ENCODE measurements at regions not wholly inside any gene's neighbourhood (a gene's known extent, or its start where the extent isn't known, plus 50 kb on each side); places are given as distances from the start of the nearest gene placed in this dataset.

DNA sequence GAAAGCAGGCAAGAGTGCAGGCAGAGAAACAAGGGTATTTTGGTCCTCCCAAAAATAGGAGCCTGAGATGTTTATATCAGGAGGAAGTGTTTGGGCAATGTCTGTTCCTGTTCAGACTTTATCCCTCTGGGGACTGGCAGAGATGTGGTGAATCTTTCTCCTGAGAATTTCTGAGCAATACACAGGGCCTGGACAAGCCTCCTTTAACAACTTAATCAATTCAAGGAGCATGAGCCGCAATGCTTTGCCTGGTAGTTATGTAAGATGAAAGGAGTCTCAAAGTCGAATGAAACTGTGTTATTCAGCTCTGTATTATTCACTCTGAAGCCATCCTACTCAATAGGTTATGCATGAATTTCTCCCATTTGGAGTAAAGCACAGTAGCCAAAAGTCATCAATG, 365.6 kb downstream of the MAN2A1 start:
- TF ChIP-seq, protein P1, sequence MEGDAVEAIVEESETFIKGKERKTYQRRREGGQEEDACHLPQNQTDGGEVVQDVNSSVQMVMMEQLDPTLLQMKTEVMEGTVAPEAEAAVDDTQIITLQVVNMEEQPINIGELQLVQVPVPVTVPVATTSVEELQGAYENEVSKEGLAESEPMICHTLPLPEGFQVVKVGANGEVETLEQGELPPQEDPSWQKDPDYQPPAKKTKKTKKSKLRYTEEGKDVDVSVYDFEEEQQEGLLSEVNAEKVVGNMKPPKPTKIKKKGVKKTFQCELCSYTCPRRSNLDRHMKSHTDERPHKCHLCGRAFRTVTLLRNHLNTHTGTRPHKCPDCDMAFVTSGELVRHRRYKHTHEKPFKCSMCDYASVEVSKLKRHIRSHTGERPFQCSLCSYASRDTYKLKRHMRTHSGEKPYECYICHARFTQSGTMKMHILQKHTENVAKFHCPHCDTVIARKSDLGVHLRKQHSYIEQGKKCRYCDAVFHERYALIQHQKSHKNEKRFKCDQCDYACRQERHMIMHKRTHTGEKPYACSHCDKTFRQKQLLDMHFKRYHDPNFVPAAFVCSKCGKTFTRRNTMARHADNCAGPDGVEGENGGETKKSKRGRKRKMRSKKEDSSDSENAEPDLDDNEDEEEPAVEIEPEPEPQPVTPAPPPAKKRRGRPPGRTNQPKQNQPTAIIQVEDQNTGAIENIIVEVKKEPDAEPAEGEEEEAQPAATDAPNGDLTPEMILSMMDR (conservative IDR thresholded peaks at IDR 0.05; ENCODE audit: low read depth, low read length) = no peak
- DNase-seq (ENCODE audit: low read depth) = no peak
- H3K4me3 ChIP-seq (ENCODE audit: low read depth, low read length) = no peak overlapping the region

DNA sequence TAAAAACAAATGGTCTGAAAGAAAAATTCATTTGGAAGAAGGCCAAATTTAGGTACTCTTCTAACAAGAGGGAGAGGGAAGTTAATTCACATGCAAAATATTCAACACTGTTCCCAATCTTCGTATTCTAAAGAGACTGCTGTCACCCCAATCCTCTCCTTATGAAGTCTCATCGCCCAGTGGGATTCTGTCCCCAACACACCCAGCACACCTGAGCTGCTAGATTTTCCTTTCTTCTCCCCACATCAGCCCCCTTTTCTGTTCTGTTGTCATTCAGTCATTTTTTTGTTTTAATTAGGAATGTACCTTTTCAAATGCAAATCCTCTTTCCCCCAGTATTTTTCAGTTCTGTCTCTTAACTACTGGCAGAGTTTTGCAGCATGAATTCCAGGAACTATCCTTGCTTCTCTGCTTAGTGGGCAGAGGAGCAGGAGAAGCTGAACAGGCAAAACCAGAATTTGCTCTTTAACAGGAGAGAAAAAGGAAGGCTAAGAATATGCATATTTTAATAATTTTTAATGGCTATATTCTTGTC, 366.9 kb downstream of the MAN2A1 start:
- no peak for DNase-seq (ENCODE audit: low read depth)
- H3K4me3 ChIP-seq (ENCODE audit: low read depth, low read length) = no peak overlapping the region
- TF ChIP-seq, protein P1 (conservative IDR thresholded peaks at IDR 0.05; ENCODE audit: low read depth, low read length) = no peak

DNA sequence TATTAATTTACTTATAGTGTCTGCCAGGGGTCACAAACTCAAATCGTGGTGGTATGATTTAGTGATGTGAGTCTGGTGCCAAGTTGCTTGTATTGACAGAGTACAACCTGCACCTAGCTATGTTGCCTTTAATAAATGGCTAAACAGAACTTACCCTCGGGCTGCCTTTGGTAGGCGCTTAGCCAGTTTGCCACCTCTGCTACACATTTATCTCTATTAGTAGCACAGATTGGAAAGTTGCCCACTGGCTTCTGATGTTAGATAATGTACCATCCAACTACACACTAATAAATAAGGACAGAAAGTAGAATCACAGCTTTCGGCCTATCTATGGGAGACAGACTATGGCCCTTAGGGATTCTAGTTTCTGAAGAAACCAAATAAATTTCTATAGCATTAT, 368.4 kb downstream of the MAN2A1 start:
- no peak overlapping the region for H3K4me3 ChIP-seq (ENCODE audit: low read depth, low read length)
- TF ChIP-seq, protein P1 (conservative IDR thresholded peaks at IDR 0.05; ENCODE audit: low read depth, low read length) = no peak

DNA sequence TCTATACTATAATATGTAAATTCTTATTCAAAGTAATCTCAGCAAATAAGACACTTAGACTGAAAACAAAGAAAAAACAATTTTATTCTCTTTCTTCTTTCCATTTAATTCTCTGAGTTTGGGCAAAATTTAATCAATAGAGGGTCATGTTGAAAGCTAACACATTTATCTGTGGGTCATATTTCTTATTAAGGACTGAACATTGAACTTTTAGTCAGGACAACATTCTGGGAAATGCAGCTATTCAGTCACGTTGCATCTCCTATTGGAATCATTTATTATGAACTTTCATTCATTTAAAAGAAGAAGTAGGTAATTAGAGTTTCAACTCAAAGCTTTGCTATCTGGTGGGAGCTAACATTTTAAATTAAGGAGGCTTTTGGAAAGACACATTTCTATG, 372.5 kb downstream of the MAN2A1 start:
- DNase-seq (ENCODE audit: low read depth) = no peak
- H3K4me3 ChIP-seq (ENCODE audit: low read depth, low read length) = no peak overlapping the region
- TF ChIP-seq, protein P1 (conservative IDR thresholded peaks at IDR 0.05; ENCODE audit: low read depth, low read length) = no peak

More for the DNA sequence above, 368.4 kb downstream of the MAN2A1 start:
- no peak for DNase-seq (ENCODE audit: low read depth)

DNA sequence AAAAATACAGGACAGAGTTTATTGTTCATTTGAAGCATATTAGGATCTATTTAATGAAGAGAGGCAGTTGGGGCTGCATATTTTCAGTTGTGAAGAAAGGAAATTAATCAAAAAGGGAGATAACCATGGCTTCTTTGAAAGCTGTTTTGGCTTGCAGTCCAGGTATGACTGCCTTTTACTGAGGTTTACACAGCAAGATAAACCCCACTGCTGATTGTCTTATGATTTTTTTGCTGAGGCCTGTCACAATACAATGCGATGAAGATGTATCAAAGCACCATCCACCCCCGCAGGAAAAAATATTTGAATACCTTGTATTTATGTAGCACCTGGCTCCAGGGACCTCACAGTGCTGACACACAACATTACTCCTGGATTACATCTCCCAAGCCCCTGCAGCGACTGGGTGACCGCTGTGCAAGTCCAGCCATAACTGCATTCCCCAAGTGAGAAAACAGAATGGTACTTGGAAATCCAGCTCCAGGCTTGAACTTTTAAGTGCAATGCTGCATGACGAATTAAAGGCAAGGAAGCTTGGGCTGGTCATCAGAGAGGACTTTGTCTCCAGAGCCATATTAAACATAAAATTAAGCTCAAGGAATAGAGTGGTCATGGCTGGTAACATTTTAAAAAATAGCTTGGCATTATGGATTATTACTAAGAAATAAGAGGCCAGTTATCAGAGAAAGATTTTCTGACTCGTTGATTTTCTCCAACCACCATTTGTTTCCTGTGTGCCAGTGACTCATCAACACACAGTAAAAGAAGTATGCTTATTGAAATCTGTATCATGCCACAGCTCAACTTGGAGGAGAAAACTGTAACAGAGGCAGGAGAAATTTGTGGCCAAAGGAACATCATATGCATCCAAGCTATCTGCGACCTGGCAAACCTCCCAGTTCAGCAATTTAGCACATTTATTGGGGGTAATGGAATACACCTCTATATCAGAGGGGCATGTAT, 374.2 kb downstream of the MAN2A1 start:
- peak; percentile 68 for DNase-seq (ENCODE audit: low read depth)
- H3K4me3 ChIP-seq (ENCODE audit: low read depth, low read length) = no peak overlapping the region
- TF ChIP-seq, protein P1 (conservative IDR thresholded peaks at IDR 0.05; ENCODE audit: low read depth, low read length) = no peak

DNA sequence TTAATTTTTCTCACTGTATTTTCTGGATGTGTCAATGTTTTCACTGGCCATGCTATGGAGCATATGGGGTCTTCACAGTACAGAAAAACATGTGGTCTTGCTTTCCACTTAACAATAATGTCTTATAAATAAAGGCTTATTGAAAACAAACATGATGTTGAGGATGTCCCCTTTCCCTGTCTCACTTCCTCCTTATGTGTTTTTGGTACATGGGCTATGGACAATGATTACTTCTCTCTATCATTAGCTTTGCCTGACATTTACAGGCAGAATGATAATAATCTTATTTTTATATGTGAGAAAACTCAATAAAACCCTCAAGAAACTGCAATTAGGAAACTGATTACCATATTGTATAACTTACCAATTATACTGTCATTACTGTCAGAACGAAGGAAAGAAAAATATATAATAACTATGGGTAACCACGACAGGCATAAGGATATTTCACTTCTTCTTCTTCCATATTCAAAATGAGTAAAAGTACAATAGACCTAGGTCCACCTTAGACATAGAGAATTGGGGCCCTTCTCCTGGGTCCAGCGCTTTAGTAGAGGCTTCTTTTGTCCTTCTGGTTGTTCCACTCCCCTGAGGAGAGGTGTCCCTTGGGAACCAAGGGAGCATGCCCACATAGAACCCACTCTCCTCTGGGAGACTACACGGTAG, 375.0 kb downstream of the MAN2A1 start:
- DNase-seq (ENCODE audit: low read depth) = no peak
- TF ChIP-seq, protein P1 (conservative IDR thresholded peaks at IDR 0.05; ENCODE audit: low read depth, low read length) = no peak
- H3K4me3 ChIP-seq (ENCODE audit: low read depth, low read length) = no peak overlapping the region

Data from choroid plexus epithelial cell (primary cell).